Esophagus muscularis mucosa (tissue), 4 donors: ENCODE measurements at regions not wholly inside any gene's neighbourhood (a gene's known extent, or its start where the extent isn't known, plus 50 kb on each side); places are given as distances from the start of the nearest gene placed in this dataset.

Experiments used
- DNase-seq: peaks from one replicate; pipeline ENCODE4 v3.0.0-alpha.2; 2017; ENCODE audit errors: extremely low spot score
- H3K27ac ChIP-seq, 4 donors: fragments of 200-600 bp; sonication (generic); replicated peaks in 1 of 4; 1 replicate in 3 of 4; 2 replicates in 1 of 4; pipeline ENCODE4 v1.5.1; 2016 to 2019; ENCODE audit warnings: mild to moderate bottlenecking in 1 of 4
- H3K27me3 ChIP-seq, 4 donors: fragments of 200-600 bp; sonication (generic); one replicate each; pipeline versions ENCODE4 v1.5.1 to v1.6.0; 2016 to 2019
- H3K36me3 ChIP-seq, 4 donors: fragments of 200-600 bp; sonication (generic); one replicate each; pipeline ENCODE4 v1.5.1; 2016 to 2019
- H3K4me1 ChIP-seq, 4 donors: fragments of 200-600 bp; sonication (generic); one replicate each; pipeline ENCODE4 v1.5.1; 2016 to 2019
- H3K4me3 ChIP-seq, 4 donors: fragments of 200-600 bp; sonication (generic); 1 replicate in 2 of 4; 2 replicates in 2 of 4; pipeline ENCODE4 v1.5.1; 2016 to 2019; ENCODE audit warnings: mild to moderate bottlenecking in 4 of 4, moderate library complexity in 1 of 4
- H3K9me3 ChIP-seq, 4 donors: fragments of 200-600 bp; sonication (generic); 1 replicate in 3 of 4; 2 replicates in 1 of 4; pipeline ENCODE4 v1.5.1; 2016 to 2019
- CTCF ChIP-seq, 3 experiments: fragments of 200-600 bp in 2 of 3; fragments of 450-650 bp in 1 of 3; sonication (generic) in 2 of 3; IDR thresholded peaks; one replicate each; pipeline ENCODE4 v1.5.1; 2017 to 2019; ENCODE audit warnings: antibody characterized with exemption in 3 of 3, mild to moderate bottlenecking in 2 of 3, moderate library complexity in 1 of 3
- EP300 ChIP-seq: sonication (generic); formaldehyde crosslinking; IDR thresholded peaks from one replicate; pipeline ENCODE4 v1.6.1; 2017; ENCODE audit warnings: antibody characterized with exemption
- POLR2A ChIP-seq: fragments of 450-650 bp; IDR thresholded peaks from one replicate; pipeline ENCODE4 v1.6.1; 2017; ENCODE audit warnings: antibody characterized with exemption, moderate library complexity, mild to moderate bottlenecking, low read depth
- POLR2AphosphoS5 ChIP-seq, 2 donors: sonication (generic); formaldehyde crosslinking; IDR thresholded peaks; one replicate each; pipeline ENCODE4 v1.6.1; 2017; ENCODE audit warnings: antibody characterized with exemption in 2 of 2
- WGBS: methylation state at CpG from one replicate; pipeline ENCODE4 v1.1.5; 2018; 5-methylcytosine and 5-hydroxymethylcytosine counted together
- intact Hi-C: fragments of 100-400 bp; cut with DNase I; formaldehyde crosslinking; loops from one replicate; pipeline ENCODE4 v1.15.1; 2023

GRCh38 chr13:83496501-83496900 lies 385.8 kb downstream of the SLITRK1 start:
- TF ChIP-seq POLR2A (no peak), EP300 (no peak), POLR2AphosphoS5 (IDR thresholded peaks at IDR 0.05) (no peak), CTCF (IDR thresholded peaks at IDR 0.05) (no peak)
- Histone ChIP-seq H3K27me3 (no peaks in the 10 kb centered on the region), H3K4me1 (no peaks in the 10 kb centered on the region), H3K36me3 (no peaks in the 10 kb centered on the region), H3K9me3 (no peaks in the 10 kb centered on the region), H3K27ac (no peak overlapping the region), H3K4me3 (no peak overlapping the region)
- 93% methylated on average over 6 of the region's 6 CpGs for WGBS
- DNase-seq: no peak
- intact Hi-C loops: no loop called here

- Histone ChIP-seq H3K4me3 (no peak overlapping the region), H3K9me3 (no peaks in the 10 kb centered on the region), H3K27ac (no peak overlapping the region), H3K4me1 (no peaks in the 10 kb centered on the region), H3K36me3 (no peaks in the 10 kb centered on the region), H3K27me3 (no peaks in the 10 kb centered on the region)
- WGBS: 29% methylated on average over 1 of the region's 1 CpG
- intact Hi-C loops: no loop called here
- no peak for DNase-seq
- TF ChIP-seq POLR2A: no peak
- no peak for TF ChIP-seq EP300
- TF ChIP-seq POLR2AphosphoS5 (IDR thresholded peaks at IDR 0.05): no peak
Measured at GRCh38 chr13:83485101-83485500, 397.2 kb downstream of the SLITRK1 start.

- H3K4me1 ChIP-seq: no peaks in the 10 kb centered on the region
- whole genome bisulfite sequencing: 71% methylated on average over 1 of the region's 1 CpG
Measured at GRCh38 chr13:83471011-83471410, 411.3 kb downstream of the SLITRK1 start.

GRCh38 chr13:83470133-83470797 lies 412.0 kb downstream of the SLITRK1 start:
- DNase-seq: no peak
- 80% methylated on average over 4 of the region's 4 CpGs for WGBS
- H3K9me3 ChIP-seq: peaks cover 0 to 13% (median 0%) of the 10 kb centered on the region in 4 donors
- H3K36me3 ChIP-seq: no peaks in the 10 kb centered on the region
- H3K27me3 ChIP-seq: no peaks in the 10 kb centered on the region
- TF ChIP-seq POLR2A (no peak), CTCF (IDR thresholded peaks at IDR 0.05) (no peak), POLR2AphosphoS5 (IDR thresholded peaks at IDR 0.05) (no peak), EP300 (no peak)
- H3K4me1 ChIP-seq: no peaks in the 10 kb centered on the region
- no peak overlapping the region for H3K4me3 ChIP-seq
- intact Hi-C loops: no loop called here
- no peak overlapping the region for H3K27ac ChIP-seq

More at GRCh38 chr13:83471011-83471410, 411.3 kb downstream of the SLITRK1 start:
- H3K27me3 ChIP-seq: no peaks in the 10 kb centered on the region
- H3K9me3 ChIP-seq: peaks cover 0 to 9% (median 0%) of the 10 kb centered on the region in 4 donors
- no peak for DNase-seq
- no peak overlapping the region for H3K27ac ChIP-seq
- no peak overlapping the region for H3K4me3 ChIP-seq
- TF ChIP-seq POLR2AphosphoS5 (IDR thresholded peaks at IDR 0.05) (no peak), POLR2A (no peak), CTCF (IDR thresholded peaks at IDR 0.05) (no peak), EP300 (no peak)
- intact Hi-C loops: no loop called here
- no peaks in the 10 kb centered on the region for H3K36me3 ChIP-seq

GRCh38 chr13:83453723-83454122 lies 428.6 kb downstream of the SLITRK1 start:
- Histone ChIP-seq H3K27ac (no peak overlapping the region), H3K4me1 (no peaks in the 10 kb centered on the region), H3K27me3 (no peaks in the 10 kb centered on the region), H3K36me3 (no peaks in the 10 kb centered on the region), H3K9me3 (no peaks in the 10 kb centered on the region), H3K4me3 (no peak overlapping the region)
- intact Hi-C loops: no loop called here
- TF ChIP-seq CTCF (IDR thresholded peaks at IDR 0.05) (no peak), POLR2A (no peak), POLR2AphosphoS5 (IDR thresholded peaks at IDR 0.05) (no peak), EP300 (no peak)
- whole genome bisulfite sequencing: 94% methylated on average over 11 of the region's 11 CpGs
- DNase-seq: no peak
